HG03457 (cell line): ENCODE measurements at regions not wholly inside any gene's neighbourhood (a gene's known extent, or its start where the extent isn't known, plus 50 kb on each side); places are given as distances from the start of the nearest gene placed in this dataset.

Source experiments
- ATAC-seq: cut with Tn5 transposase; IDR thresholded peaks from one replicate; pipeline ENCODE4 v1.9.1; 2021; ENCODE audit warnings: moderate number of reproducible peaks; ENCODE audit not compliant: unreplicated experiment

DNA sequence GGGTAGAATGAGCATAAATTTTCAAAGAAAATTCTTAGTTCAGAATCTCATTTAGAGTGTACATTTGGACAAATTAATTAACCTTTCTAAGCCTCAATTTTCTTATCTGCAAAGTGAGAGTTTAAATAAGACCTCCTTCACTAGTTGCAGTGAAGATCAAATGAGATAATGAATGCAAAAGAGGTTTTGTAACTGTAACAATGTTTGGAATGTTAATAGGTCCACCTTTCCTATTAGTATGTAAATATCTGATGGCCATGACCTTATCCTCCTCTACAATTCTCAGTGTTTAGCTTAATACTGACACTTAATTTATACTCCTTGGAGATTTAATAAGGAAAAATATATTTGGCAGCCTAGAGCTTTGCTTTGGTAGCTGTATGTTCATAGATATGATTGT lies 138.8 kb downstream of the GABRG1 start:
- ATAC-seq, result no peak

GRCh38 chr4:45971108-45971507 lies 152.7 kb downstream of the GABRG1 start:
- ATAC-seq, result no peak

DNA sequence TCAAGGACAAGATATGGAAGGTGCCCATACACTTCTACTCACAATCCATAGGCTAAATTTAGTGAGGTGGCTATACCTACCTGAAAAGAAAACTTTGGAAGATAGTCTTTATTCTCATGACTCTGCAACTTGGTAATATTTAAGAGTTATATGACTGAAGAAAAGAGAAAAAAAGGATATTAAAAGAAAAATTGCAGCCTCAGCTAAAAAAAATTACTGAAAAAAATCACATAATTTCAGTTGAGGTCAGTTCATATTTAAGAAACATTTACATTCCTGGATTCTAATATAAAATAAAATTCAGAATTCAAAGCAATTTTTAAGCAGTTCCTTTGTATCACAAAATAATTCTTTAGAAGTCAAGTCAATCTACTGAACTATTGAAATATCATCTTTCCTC lies 166.5 kb downstream of the GABRG1 start:
- no peak for ATAC-seq

DNA sequence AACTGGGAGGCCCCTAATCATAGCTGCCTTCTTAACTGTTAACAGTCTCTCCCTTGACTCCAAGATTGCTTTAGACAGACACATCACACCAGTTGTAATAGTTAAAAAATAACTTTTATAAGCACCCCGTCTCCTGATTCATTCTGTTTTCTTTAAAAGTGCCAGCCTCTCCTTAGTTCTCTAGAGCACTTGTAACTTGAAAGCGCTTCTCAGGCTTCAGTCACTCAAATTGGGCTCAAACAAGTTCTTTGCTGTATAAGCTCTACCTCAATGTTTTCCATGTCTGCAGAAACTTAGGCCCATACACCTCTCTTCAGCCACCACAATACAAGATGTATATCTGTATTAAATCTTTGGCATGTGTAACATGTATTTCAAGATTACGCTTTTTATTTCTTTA lies 169.6 kb downstream of the GABRG1 start:
- ATAC-seq, result no peak

DNA sequence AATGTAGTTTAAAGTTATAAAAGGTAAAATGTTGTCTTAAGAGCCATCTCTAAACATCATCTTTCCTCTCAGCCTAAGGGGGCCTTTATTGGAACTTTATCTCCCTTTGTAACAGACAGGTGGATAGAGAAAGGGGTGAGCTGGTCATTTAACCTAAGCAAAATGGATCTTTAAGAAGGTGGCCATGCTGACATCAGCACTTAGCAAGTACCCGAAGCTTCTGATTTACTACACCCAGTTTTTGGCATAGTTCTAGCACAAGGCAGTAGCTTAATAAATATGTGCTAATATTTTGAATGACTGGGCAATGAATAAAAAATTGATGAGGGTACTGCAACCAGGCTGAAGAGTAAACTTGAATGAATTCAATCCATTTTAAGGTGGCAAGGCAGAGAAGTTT lies 172.7 kb downstream of the GABRG1 start:
- ATAC-seq, result no peak

GRCh38 chr4:45946699-45947098 lies 177.2 kb downstream of the GABRG1 start:
- ATAC-seq, result no peak

DNA sequence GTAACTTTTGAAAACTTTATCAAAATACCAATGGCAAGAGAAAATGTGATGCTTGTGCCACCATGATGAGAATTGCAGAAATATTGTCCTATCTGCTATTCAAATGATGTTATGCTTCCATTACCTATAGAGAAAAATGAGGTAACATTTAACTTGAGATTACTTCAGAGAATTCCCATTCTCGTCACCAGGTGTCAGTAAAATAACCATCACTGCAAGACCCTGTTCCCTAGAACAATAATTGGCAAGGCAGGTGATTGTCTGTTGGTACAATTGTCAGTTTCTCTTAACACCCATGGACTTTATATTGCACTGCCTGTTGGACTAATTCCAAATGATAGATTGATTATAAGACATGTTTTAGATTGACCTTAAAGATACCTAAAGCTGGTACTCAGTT lies 179.9 kb downstream of the GABRG1 start:
- ATAC-seq, result no peak

DNA sequence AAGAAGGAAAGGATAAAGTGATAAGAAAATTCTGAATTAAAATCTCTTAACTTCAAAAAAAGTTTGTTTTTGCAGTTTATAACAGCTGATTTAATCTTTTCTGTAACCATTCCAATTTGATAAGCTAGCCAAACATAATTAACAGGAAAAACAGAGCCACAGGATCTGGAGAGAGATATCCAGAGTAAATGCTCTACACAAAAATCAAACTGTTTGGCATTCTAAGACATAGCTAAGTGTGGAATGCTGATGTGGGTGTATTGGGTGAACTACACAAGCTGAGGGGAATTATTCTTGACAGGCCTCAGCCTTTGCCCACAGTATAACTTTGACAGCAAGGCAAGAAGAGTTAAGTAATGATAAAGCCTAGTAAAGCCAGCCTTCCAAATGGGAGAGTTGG lies 184.8 kb downstream of the GABRG1 start:
- ATAC-seq, result no peak

DNA sequence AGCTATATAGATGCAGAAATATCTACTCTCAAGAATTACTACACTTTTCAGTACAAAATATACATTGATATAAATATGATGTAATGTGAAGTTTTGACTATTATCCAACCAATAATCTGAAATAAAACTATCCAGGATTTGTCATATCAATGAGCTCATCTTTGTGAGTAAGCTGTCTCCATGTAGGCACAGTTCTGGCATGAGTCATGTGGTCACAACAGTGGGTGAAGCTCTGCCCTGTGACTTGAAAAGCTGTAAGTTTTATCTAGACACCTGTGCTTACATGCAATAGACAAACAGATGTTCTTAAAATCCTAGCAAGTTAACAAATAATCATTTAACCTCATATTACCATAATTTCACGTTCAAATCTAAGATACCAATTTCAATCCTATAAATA lies 192.7 kb downstream of the GABRG1 start:
- ATAC-seq, result no peak

DNA sequence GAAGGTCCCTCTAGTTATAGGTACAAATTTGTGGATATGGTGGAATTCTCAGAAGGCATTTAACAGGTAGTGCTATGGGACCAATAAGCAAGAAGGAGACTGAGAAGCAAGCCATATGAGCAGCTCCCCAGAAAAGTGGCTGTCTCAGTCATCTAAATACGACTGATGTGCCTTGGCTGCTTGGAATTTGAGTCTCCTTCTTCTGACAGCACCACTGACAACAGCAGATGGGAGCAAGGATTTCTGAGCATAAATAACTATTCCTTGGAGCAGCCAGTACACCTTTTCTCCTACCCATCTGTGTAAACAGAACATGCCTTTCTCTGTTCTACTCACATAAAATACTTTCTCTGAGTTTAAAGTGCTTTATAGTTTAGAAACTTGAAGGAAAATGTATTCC lies 196.2 kb downstream of the GABRG1 start:
- ATAC-seq, result no peak

DNA sequence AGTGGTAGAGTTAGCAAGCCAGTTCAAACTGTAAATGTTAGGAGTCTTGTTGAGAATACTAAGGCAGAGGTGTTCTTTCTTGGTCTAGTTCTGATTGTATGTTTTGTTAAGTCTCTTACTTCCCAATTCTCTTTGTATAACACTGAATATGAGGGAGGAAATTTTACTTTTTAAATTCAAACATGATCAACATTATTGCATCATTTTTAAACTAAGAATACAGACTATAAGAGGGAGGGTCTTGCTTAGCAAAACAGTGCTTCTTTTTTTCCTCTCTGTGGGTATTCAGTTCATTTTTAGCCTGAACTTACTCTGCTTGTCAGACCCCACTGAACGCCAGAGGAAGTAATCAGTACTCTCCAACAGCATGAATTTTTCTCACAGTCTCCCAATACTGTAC lies 198.0 kb downstream of the GABRG1 start:
- no peak for ATAC-seq

GRCh38 chr4:45920861-45921260 lies 203.0 kb downstream of the GABRG1 start:
- no peak for ATAC-seq

DNA sequence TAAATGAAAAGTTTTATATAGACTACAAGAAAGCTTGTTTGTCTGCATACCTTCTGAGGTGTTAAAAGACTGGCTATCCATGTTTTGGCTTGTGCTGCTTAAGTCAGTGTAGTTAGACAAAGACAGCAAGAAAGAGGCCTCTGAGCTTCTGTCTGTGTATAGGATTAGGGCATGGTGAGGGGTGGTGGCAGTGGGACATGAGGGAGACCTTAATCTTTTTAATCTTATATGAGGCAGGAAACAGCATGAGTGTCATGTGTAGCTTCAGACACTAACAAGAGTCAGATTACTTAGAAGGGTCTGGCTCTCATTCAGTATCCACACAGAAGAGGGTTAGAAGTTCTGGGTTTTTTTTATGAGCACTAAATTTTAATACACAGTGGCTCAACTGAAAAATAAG lies 213.3 kb downstream of the GABRG1 start:
- no peak for ATAC-seq

- ATAC-seq, result no peak
Measured at GRCh38 chr4:45897946-45898585, 225.8 kb downstream of the GABRG1 start.

DNA sequence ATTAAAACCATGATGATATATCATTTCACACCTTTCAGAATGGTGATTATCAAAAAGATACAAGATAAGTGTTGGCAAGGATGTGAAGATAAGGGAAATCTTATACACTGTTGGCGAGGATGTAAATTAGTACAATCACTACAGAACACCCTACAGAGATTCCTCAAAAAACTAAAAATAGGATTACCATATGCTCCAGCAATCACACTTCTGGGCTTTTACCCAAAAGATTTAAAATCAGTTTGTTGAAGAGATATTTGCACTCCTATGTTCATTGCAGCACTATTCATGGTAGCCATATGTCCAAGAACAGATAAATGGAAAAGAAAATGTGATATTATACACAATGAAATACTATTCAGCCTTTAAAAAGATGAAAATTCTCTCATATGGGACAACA lies 240.4 kb downstream of the GABRG1 start:
- ATAC-seq, result no peak

- no peak for ATAC-seq
Measured at GRCh38 chr4:45876235-45876890, 247.5 kb downstream of the GABRG1 start.

DNA sequence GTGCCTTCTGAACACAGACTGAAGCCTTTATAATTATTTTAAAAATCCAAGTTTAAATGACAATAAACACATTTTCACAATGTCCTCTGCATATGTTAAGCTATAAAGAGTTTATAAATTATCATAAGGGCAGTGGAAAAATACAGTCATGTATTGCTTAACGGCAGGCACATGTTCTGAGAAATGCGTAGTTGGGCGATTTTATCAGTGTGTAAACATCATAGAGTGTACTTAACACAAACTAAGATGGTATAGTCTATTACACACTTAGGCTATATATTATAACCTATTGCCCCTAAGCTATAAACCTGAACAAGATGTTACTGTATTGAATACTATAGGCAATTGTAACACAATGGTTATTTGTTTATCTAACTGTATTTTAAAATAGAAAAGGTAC lies 254.7 kb downstream of the GABRG1 start:
- ATAC-seq, result no peak

GRCh38 chr4:45865781-45866180 lies 258.1 kb downstream of the GABRG1 start:
- no peak for ATAC-seq

GRCh38 chr4:45855857-45856256 lies 268.0 kb downstream of the GABRG1 start:
- ATAC-seq, result no peak

DNA sequence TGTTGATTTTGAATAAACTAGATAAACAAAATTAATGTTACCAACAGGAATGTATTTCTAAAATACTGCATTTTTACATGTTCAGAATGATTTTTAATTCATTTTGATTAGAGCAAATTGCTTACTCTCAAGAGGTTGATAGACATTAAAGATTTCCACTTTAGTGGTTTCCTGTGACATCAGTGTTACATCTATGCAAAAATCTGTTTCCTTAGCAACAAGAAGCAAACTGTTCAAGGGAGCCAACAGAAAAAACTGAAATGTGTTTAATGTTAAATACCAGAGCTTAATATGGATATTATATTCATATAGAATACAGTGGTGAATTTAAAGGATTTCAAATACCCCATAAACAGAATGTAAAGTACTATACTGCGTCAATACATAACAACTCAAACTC lies 277.8 kb downstream of the GABRG1 start:
- ATAC-seq, result no peak

DNA sequence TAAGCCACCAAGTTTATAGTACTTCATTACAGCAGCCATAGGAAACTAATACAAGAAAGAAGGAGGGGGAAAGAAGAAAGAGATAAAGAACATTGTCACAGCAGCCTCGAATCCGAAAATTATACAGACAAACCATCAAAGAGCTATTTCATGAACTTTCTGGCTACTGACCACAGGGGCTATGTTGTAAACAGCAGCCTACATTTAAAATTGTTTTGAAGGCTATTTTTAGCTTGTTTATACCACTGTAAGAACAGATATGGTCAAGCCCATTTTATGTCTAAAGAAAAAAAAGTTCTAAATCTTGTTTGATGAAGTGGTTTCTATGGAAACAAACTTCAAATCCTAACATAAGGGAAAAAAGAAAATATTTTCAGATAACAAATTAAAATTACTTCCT lies 282.1 kb downstream of the GABRG1 start:
- ATAC-seq, result no peak

- no peak for ATAC-seq
Measured at GRCh38 chr4:45831692-45832091, 292.2 kb downstream of the GABRG1 start.

DNA sequence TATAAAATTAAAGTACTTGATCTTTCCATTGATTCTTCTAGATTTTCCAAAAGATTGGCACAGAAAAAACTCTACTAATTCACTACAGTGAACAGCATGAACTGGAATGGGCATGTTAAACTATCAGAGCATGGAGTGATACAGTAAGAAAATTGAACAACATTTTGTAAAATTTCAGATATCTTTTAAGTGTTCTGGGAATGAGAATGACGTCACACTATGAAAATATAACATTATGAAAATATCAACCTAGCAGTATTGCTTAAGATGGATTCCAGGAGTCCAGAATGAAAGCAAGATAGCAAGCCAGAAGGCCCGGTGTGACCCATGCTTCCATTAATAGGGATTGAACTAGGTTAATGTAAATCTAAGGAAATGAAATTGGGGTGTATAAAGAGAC lies 319.9 kb downstream of the GABRG1 start:
- ATAC-seq, result no peak
